Skeletal muscle satellite cell (primary cell): ENCODE measurements at regions not wholly inside any gene's neighbourhood (a gene's known extent, or its start where the extent isn't known, plus 50 kb on each side); places are given as distances from the start of the nearest gene placed in this dataset.

Source experiments
- H3K27me3 ChIP-seq: 2 replicates; pipeline ENCODE4 v1.7.0; 2013; ENCODE audit warnings: low read length; ENCODE audit not compliant: control insufficient read depth, insufficient read depth
- H3K36me3 ChIP-seq: 2 replicates; pipeline ENCODE4 v1.7.0; 2013; ENCODE audit warnings: mild to moderate bottlenecking, control low read depth, low read length; ENCODE audit not compliant: insufficient read depth
- H3K4me1 ChIP-seq: 2 replicates; pipeline ENCODE4 v1.7.0; 2013; ENCODE audit warnings: low read length; ENCODE audit not compliant: control insufficient read depth, insufficient read depth
- H3K4me2 ChIP-seq: 2 replicates; pipeline ENCODE4 v1.7.0; 2013; ENCODE audit warnings: mild to moderate bottlenecking, low read length
- H3K4me3 ChIP-seq: 2 replicates; pipeline ENCODE4 v1.7.0; 2013; ENCODE audit warnings: low read length
- H3K9ac ChIP-seq: 2 replicates; pipeline ENCODE4 v1.7.0; 2013; ENCODE audit warnings: mild to moderate bottlenecking, low read depth, low read length, moderate library complexity
- H3K9me3 ChIP-seq: replicated peaks from 2 replicates; pipeline ENCODE4 v1.7.0; 2013; ENCODE audit warnings: mild to moderate bottlenecking, control low read depth, low read length

DNA sequence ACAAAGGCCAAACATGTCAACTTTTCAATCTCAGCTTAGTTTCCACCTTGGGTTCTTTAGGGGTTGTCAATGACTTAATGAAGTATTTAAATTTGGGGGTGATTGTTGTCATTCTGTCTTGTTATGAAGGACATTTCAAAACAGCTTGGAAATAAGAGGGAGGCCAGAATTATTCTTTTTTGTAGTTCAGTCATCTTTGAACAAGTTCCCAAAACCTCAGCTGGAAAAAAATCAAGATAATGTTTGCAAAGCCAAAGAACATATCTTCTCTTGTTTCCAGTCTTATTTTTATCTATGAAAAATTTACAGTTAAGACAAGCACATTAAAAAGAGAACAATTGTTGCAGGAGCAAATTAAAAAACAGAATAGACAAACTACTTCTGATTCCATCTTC lies 612.8 kb downstream of the INSC start:
- Histone ChIP-seq H3K4me2 (no peak overlapping the region), H3K36me3 (no peaks in the 10 kb centered on the region), H3K9me3 (no peaks in the 10 kb centered on the region)

GRCh38 chr11:15728207-15728606 lies 613.5 kb downstream of the INSC start:
- H3K36me3 ChIP-seq = no peaks in the 10 kb centered on the region
- H3K9ac ChIP-seq = no peak overlapping the region
- no peaks in the 10 kb centered on the region for H3K4me1 ChIP-seq
- no peaks in the 10 kb centered on the region for H3K9me3 ChIP-seq
- peaks cover 35% of the 10 kb centered on the region for H3K27me3 ChIP-seq
- H3K4me3 ChIP-seq = no peak overlapping the region
- no peak overlapping the region for H3K4me2 ChIP-seq

More for the DNA sequence above, 612.8 kb downstream of the INSC start:
- Histone ChIP-seq H3K4me1 (no peaks in the 10 kb centered on the region), H3K9ac (no peak overlapping the region), H3K27me3 (peaks cover 32% of the 10 kb centered on the region), H3K4me3 (no peak overlapping the region)

DNA sequence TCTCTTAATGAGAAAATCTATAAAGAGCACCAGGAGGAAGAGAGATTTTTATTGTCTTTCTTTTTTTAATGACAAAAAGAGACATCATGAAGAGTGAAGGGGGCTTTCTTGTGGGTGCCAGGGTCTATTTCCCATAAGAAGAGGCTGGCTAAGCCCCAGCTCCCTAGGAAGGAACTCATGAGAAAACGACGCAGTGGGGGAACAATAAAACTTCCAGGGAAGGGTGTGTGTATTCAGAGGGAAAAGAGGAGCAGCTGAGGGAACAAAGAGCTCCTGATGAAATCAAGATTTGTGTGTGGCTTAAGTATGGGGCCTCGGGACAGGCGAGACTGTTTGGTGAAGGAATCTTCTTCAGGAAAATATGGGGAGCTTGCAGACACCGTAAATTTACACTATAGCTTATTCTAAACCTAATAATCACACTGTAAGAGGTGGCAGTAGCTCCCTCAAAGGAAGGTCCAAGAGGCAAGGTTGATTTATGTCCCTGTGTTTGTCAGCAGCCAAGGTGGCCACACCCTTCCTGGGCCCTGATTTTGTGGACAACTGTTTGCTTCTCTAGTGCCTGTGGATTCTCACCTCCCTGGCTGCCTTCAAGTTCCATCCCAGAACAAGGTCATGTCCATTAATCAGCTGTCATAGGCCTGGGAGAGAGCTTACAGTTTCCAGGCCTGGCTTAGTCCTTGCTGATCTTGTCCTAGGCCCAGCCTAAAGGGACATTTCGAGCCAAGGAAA lies 615.7 kb downstream of the INSC start:
- Histone ChIP-seq H3K4me3 (no peak overlapping the region), H3K36me3 (no peaks in the 10 kb centered on the region), H3K9me3 (no peaks in the 10 kb centered on the region), H3K27me3 (peaks cover 45% of the 10 kb centered on the region), H3K4me2 (no peak overlapping the region), H3K9ac (no peak overlapping the region), H3K4me1 (no peaks in the 10 kb centered on the region)

DNA sequence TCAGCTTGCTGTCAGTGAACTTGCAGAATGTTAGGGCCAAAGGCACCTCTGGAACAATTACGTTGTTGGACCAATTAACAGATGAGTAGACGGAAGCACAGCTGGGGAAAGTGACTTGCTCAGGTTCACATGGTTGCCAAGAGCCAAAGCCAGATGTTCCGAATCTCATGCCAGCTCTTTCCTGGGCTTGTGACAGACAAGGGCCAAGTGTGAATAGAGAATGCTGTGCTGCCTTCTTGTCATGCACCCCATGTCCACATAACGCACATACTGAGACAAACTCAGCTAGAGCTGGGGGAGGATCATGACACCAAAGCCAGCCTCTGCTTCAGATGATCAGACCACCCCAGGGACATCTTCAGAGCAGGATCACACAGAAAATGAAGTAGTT lies 616.3 kb downstream of the INSC start:
- peaks cover 49% of the 10 kb centered on the region for H3K27me3 ChIP-seq
- no peaks in the 10 kb centered on the region for H3K36me3 ChIP-seq
- H3K4me3 ChIP-seq = no peak overlapping the region
- H3K9me3 ChIP-seq = no peaks in the 10 kb centered on the region
- H3K4me2 ChIP-seq = no peak overlapping the region
- H3K4me1 ChIP-seq = no peaks in the 10 kb centered on the region
- H3K9ac ChIP-seq = no peak overlapping the region

DNA sequence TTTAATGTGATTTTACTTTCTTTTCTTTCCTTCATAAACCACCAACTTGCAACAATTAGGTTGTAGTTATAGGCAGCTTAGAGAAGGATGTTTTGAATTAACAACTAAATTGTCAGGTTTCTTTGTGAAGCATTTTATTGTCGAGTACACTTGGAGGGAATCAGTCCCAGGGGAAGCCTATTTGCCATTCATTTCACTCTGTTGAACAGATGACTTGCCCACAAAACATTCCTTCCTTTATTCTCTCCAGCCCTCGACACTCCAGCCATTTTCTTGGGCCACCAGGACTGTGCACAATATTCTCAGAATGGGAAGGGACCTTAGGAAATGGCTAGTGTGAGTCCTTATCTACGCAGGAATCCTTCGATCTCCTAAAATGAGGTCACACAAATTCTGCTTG lies 620.6 kb downstream of the SOX6 start:
- Histone ChIP-seq H3K4me3 (no peak overlapping the region), H3K36me3 (no peaks in the 10 kb centered on the region)

DNA sequence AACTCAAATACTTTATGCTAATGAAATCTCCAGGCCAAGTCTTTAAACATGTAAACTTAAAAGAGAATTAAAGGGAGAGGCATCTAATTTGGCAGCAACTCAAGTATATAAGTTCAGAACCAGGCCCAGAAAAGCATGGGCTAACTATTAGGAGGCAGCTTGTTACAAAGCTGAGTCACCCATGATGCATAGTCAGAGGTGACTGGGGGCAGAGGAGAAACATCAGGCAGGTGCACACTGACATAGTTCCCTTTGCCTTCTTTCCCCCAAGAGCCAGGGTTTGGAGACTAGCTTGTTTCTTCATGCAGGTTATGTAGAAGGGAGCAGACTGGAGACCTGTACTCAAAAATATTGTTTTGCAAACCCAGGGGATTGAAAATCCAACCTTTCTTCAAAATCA lies 619.0 kb downstream of the SOX6 start:
- H3K9ac ChIP-seq = no peak overlapping the region
- H3K9me3 ChIP-seq = no peaks in the 10 kb centered on the region
- H3K27me3 ChIP-seq = peaks cover 21% of the 10 kb centered on the region
- no peak overlapping the region for H3K4me3 ChIP-seq
- no peak overlapping the region for H3K4me2 ChIP-seq
- no peaks in the 10 kb centered on the region for H3K36me3 ChIP-seq
- H3K4me1 ChIP-seq = peaks cover under 1% of the 10 kb centered on the region

More for the DNA sequence above, 620.6 kb downstream of the SOX6 start:
- Histone ChIP-seq H3K9me3 (no peaks in the 10 kb centered on the region), H3K9ac (no peak overlapping the region), H3K4me1 (no peaks in the 10 kb centered on the region), H3K27me3 (peaks cover 31% of the 10 kb centered on the region), H3K4me2 (no peak overlapping the region)

DNA sequence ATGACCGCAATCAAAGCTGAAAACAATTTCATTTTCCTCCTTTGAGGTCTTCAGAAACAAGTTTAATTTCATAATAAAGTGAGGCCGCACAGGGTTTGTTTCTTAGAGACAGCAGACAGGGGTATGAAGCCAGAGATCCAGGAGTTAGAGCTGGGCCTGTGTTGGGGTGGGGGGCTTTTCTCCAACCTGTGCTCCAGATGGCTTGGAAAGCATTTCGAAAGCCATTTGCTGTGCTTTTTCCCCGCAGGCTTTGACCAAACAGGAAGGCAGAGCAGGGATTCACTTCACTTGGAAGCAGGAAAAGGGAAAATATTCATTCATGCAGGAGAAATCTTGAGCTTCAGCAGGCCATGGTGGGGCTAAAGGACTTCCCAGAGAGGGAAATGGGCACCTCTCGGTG lies 617.4 kb downstream of the SOX6 start:
- Histone ChIP-seq H3K9me3 (no peaks in the 10 kb centered on the region), H3K36me3 (no peaks in the 10 kb centered on the region), H3K4me3 (no peak overlapping the region), H3K9ac (no peak overlapping the region), H3K4me1 (peaks cover 8% of the 10 kb centered on the region), H3K27me3 (peaks cover 11% of the 10 kb centered on the region), H3K4me2 (no peak overlapping the region)

DNA sequence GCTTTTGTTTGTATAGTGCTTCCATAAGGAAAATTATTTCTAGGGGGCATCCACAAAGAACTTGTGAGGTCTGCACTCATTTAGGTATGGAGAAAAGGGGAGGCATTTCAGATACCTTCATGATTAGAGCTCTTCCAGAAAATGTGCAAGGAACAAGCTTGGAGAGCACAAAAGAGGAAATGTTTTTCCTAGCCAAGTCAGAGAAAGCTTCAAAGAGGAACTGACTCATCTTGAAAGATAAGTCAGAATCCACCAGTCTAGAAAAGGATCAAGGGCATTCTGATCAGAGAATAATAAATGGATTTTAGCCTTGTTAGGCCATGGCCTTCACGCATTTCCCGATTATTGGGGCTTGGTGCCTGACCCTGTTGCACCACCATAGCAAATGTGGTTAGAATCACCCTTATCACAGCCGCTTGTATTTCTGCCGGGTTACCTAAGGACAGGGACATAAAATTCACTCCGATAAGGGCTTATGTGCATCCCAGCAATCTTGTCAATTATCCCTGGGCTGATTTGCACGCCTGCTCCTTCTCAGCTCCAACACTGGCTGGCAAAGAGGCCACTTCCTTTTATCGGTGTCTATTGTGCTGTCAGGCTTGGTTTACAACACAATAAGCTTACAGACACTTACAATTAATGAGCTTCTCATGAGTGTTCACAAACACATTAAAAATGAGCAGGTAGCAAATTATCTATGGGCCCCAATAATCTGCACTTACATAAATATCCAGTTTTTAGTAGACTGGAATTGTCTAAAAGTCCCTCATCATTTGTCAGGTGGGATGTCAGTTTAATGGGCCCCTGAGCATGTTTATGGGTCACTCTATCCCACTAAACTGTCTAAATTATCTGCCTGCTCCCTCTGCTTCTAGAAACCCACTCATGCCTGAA lies 613.5 kb downstream of the SOX6 start:
- Histone ChIP-seq H3K4me2 (no peak overlapping the region), H3K4me1 (peaks cover 8% of the 10 kb centered on the region), H3K9ac (no peak overlapping the region), H3K4me3 (no peak overlapping the region), H3K36me3 (no peaks in the 10 kb centered on the region), H3K9me3 (no peaks in the 10 kb centered on the region), H3K27me3 (peaks cover 4% of the 10 kb centered on the region)

DNA sequence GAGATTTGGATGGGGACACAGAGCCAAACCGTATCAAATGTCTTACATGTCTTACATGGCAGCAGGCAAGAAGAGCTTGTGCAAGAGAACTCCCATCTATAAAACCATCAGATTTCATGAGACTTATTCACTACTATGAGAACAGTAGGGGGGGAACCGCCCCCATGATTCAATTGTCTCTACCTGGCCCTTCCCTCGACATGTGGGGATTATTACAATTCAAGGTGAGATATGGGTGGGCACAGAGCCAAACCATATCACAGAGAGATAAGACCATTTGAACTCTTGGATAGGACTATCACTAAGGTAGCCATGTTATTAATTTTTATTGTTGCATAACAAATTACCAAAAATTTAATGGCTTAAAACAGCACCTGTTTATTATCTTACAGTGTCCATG lies 611.7 kb downstream of the SOX6 start:
- Histone ChIP-seq H3K9me3 (no peaks in the 10 kb centered on the region), H3K27me3 (peaks cover 7% of the 10 kb centered on the region), H3K9ac (no peak overlapping the region), H3K4me3 (no peak overlapping the region), H3K36me3 (no peaks in the 10 kb centered on the region), H3K4me1 (peaks cover 8% of the 10 kb centered on the region), H3K4me2 (no peak overlapping the region)

DNA sequence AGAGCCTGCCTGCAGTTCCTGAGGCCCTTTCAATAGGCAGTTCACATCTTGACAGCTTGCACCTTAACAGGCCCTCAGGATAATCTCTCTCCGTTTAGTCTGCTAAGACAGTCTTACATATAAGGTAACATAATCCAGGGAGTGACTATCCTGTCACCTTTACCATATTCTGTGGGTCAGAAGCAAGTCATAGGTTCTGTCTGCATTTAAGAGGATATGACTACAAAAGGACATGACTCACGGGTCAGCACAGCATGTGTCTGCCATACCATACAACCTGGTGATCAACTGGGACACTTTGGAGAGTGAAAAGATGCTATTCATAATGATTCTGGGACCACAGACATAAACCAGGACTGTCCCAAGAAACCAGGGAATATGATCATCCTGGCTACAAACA lies 611.1 kb downstream of the SOX6 start:
- Histone ChIP-seq H3K4me3 (no peak overlapping the region), H3K4me1 (peaks cover 8% of the 10 kb centered on the region), H3K27me3 (peaks cover 9% of the 10 kb centered on the region), H3K36me3 (no peaks in the 10 kb centered on the region), H3K4me2 (no peak overlapping the region), H3K9me3 (no peaks in the 10 kb centered on the region), H3K9ac (no peak overlapping the region)

DNA sequence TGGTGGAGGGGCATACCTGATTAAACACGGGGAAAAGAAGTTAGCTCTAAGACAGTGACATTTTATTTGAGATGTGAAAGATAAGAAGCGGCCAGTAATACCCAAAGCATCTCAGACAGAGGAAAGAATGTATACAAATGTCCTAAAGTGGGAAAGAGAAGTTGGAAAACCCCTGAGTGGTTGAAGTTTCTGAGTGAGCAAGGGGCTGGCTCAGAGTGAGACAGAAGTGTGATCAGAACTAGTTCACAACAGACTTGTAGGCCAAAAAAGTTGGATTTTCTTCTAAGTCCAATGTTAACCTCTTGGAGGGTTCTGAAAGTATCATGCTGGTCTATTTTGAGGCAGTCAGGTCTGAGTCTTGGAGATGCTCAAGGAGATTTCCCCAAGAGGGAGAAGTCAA lies 608.7 kb downstream of the SOX6 start:
- H3K9me3 ChIP-seq = no peaks in the 10 kb centered on the region
- H3K27me3 ChIP-seq = peaks cover 18% of the 10 kb centered on the region
- peaks cover 4% of the 10 kb centered on the region for H3K4me1 ChIP-seq
- H3K9ac ChIP-seq = no peak overlapping the region
- H3K4me3 ChIP-seq = no peak overlapping the region
- no peak overlapping the region for H3K4me2 ChIP-seq
- H3K36me3 ChIP-seq = no peaks in the 10 kb centered on the region
